ENCODE measurements at regions not wholly inside any gene's neighbourhood (a gene's known extent, or its start where the extent isn't known, plus 50 kb on each side); places are given as distances from the start of the nearest gene placed in this dataset.

DNA sequence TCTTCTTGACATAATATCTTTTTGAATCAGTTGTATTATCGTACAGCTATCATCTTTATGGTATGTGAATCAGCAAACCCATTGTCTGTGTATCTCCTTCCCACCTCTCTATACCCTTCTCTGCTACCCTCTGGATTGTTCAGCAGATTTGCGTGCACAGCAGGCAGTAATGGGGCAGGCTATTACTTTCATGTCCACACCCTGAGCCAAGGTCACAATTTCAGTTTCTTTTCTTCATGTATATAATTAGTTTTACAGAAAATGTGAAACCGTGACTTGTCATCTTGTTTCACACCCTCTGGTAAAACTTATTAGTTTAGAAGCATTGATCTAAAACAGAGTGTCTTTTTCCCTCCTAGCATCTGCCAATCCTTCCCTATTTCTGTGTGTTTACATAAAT is 770.4 kb upstream of the SEMA6D start:
- Histone ChIP-seq H3K9me3 (ENCODE audit: low read depth, low read length, poor library complexity, severe bottlenecking) (no peaks in the 10 kb centered on the region), H3K36me3 (ENCODE audit: insufficient read depth, low read length, poor library complexity, severe bottlenecking) (no peaks in the 10 kb centered on the region), H3K4me1 (ENCODE audit: insufficient read depth, low read length, poor library complexity, severe bottlenecking) (no peaks in the 10 kb centered on the region), H3K4me3 (ENCODE audit: low read depth, low read length, poor library complexity, severe bottlenecking) (no peak overlapping the region), H3K27ac (ENCODE audit: low read depth, low read length, poor library complexity, severe bottlenecking) (no peak overlapping the region), H3K27me3 (replicated peaks; ENCODE audit: insufficient read depth, low read depth, low read length, poor library complexity) (no peaks in the 10 kb centered on the region)
- BruUV-seq (replicated peaks), result no TSS peak
- DNase-seq (ENCODE audit: low spot score), result no peak
- ChIA-PET CTCF (interaction anchor here (0.7 kb wide), 1 partner anchor 268 kb away, joined by 7 read pairs; no protein-coding TSS in a partner anchor), POLR2A (ENCODE audit: low non-redundant PET) (no interaction called here)
- TF ChIP-seq EZH2 (IDR thresholded peaks at IDR 0.05; ENCODE audit: borderline replicate concordance, low read depth, low read length, poor library complexity, severe bottlenecking), result no peak
- TF ChIP-seq, protein P1, sequence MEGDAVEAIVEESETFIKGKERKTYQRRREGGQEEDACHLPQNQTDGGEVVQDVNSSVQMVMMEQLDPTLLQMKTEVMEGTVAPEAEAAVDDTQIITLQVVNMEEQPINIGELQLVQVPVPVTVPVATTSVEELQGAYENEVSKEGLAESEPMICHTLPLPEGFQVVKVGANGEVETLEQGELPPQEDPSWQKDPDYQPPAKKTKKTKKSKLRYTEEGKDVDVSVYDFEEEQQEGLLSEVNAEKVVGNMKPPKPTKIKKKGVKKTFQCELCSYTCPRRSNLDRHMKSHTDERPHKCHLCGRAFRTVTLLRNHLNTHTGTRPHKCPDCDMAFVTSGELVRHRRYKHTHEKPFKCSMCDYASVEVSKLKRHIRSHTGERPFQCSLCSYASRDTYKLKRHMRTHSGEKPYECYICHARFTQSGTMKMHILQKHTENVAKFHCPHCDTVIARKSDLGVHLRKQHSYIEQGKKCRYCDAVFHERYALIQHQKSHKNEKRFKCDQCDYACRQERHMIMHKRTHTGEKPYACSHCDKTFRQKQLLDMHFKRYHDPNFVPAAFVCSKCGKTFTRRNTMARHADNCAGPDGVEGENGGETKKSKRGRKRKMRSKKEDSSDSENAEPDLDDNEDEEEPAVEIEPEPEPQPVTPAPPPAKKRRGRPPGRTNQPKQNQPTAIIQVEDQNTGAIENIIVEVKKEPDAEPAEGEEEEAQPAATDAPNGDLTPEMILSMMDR (conservative IDR thresholded peaks at IDR 0.05; ENCODE audit: low read depth, low read length), result no peak
- intact Hi-C loops (cut with micrococcal nuclease; ENCODE audit: unreplicated experiment), result no loop called here

DNA sequence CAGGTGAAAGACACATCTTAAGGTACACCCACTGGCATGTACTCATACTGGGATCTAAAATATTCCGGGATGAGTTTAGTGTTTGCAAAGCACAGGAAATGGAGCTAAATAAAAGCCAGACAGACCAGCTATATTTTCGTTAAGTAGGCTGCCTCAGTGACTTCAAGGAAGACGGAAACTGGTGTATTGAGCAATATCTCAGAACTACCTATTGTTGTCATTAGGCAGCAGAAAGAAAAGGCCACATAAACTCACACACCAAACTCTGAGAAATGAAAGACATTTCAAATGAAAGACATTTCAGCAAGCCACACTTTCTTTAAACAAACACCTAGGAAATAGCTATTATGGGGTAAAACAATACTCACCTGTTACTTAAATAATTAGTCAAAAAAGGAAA is 761.7 kb upstream of the SEMA6D start:
- ChIA-PET POLR2A (ENCODE audit: low non-redundant PET) (no interaction called here), CTCF (no interaction called here)
- no peaks in the 10 kb centered on the region for H3K27me3 ChIP-seq (replicated peaks; ENCODE audit: insufficient read depth, low read depth, low read length, poor library complexity)
- no peak for DNase-seq (ENCODE audit: low spot score)
- intact Hi-C loops (cut with micrococcal nuclease; ENCODE audit: unreplicated experiment), result no loop called here
- no peaks in the 10 kb centered on the region for H3K9me3 ChIP-seq (ENCODE audit: low read depth, low read length, poor library complexity, severe bottlenecking)
- BruUV-seq (replicated peaks), result no TSS peak
- H3K36me3 ChIP-seq (ENCODE audit: insufficient read depth, low read length, poor library complexity, severe bottlenecking), result no peaks in the 10 kb centered on the region
- no peak overlapping the region for H3K4me3 ChIP-seq (ENCODE audit: low read depth, low read length, poor library complexity, severe bottlenecking)
- H3K4me1 ChIP-seq (ENCODE audit: insufficient read depth, low read length, poor library complexity, severe bottlenecking), result no peaks in the 10 kb centered on the region
- TF ChIP-seq, protein P1 (conservative IDR thresholded peaks at IDR 0.05; ENCODE audit: low read depth, low read length), result no peak
- no peak for TF ChIP-seq EZH2 (IDR thresholded peaks at IDR 0.05; ENCODE audit: borderline replicate concordance, low read depth, low read length, poor library complexity, severe bottlenecking)
- H3K27ac ChIP-seq (ENCODE audit: low read depth, low read length, poor library complexity, severe bottlenecking), result no peak overlapping the region

DNA sequence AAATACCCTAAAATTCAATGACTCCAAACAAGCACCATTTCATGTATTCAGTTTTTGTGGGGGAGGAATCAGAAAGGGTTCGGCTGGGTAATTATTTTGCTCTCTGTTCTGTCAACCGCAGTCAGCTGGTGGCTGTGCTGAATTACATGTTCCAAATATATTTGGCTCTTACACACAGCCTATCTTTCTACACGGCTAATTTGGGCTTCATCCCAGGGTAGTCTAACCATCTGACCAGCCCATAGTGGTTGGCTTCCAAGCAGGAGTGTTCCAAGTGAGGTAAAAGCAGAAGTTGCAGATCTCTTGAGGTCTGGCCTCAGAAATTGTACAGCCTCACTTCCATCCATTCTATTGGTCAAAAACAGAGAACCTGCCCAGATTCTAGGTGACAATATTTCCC is 760.8 kb upstream of the SEMA6D start:
- no peak overlapping the region for H3K4me3 ChIP-seq (ENCODE audit: low read depth, low read length, poor library complexity, severe bottlenecking)
- ChIA-PET CTCF (no interaction called here), POLR2A (ENCODE audit: low non-redundant PET) (no interaction called here)
- TF ChIP-seq, protein P1 (conservative IDR thresholded peaks at IDR 0.05; ENCODE audit: low read depth, low read length), result no peak
- no peak for TF ChIP-seq EZH2 (IDR thresholded peaks at IDR 0.05; ENCODE audit: borderline replicate concordance, low read depth, low read length, poor library complexity, severe bottlenecking)
- no peak for DNase-seq (ENCODE audit: low spot score)
- no peaks in the 10 kb centered on the region for H3K9me3 ChIP-seq (ENCODE audit: low read depth, low read length, poor library complexity, severe bottlenecking)
- no peak overlapping the region for H3K27ac ChIP-seq (ENCODE audit: low read depth, low read length, poor library complexity, severe bottlenecking)
- BruUV-seq (replicated peaks), result no TSS peak
- no peaks in the 10 kb centered on the region for H3K4me1 ChIP-seq (ENCODE audit: insufficient read depth, low read length, poor library complexity, severe bottlenecking)
- no peaks in the 10 kb centered on the region for H3K27me3 ChIP-seq (replicated peaks; ENCODE audit: insufficient read depth, low read depth, low read length, poor library complexity)
- intact Hi-C loops (cut with micrococcal nuclease; ENCODE audit: unreplicated experiment), result no loop called here
- no peaks in the 10 kb centered on the region for H3K36me3 ChIP-seq (ENCODE audit: insufficient read depth, low read length, poor library complexity, severe bottlenecking)
